ENCODE measurements at regions not wholly inside any gene's neighbourhood (a gene's known extent, or its start where the extent isn't known, plus 50 kb on each side); places are given as distances from the start of the nearest gene placed in this dataset.
"Not testable (repeated sequence)": the region's sequence is repeated elsewhere in the genome, so short reads cannot be mapped to it uniquely, and the experiment has no call there.

DNA sequence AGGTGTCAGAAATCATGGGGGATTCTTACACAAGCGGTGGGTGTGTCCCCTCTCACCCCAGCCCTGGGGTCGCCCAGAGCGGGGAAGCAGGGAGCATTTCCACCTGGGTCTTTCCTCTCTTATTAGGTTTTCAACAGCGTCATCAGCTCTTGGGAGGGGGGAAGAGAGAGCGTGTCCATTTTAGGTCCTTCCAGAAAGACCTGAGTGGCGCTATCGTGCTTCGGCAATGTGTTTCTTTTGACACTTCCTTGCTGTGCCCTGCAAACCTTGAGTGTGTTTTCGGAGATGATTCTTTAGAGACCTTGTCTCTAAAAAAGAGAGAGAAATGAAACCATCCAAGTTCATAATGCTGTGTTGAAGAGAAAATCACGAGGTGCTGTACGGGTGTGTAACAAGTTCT lies 86.9 kb upstream of the PITRM1 start:
- H3K9me3 Mint-ChIP-seq = no peaks in the 10 kb centered on the region
- H3K36me3 Mint-ChIP-seq (ENCODE audit: low read depth) = no peaks in the 10 kb centered on the region
- peaks cover 39% of the 10 kb centered on the region for H3K27me3 Mint-ChIP-seq
- no peak overlapping the region for H3K4me3 Mint-ChIP-seq
- DNase-seq = no peak
- no peak overlapping the region for H3K27ac Mint-ChIP-seq
- intact Hi-C loops (cut with micrococcal nuclease) = no loop called here
- peaks cover 2% of the 10 kb centered on the region for H3K4me1 Mint-ChIP-seq

DNA sequence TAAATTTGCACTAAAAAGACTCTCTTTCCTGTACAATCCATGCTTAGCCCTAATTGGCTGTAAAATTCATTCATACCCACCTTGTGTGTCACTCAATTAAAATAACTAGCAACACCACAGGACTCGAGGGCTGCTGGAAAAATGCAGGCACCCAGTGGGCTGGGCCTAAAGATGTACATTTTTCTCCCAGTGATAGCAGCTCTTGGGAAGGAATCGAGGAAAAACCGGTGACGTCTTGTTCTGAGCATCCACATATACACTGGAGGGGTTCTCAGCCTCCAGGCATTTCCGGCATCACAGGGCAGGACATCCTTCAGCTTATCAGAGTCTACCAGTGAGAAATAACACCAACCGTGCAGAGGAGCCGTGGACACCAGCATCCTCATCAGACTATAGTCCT lies 85.8 kb upstream of the PITRM1 start:
- no peaks in the 10 kb centered on the region for H3K36me3 Mint-ChIP-seq (ENCODE audit: low read depth)
- intact Hi-C loops (cut with micrococcal nuclease) = no loop called here
- no peaks in the 10 kb centered on the region for H3K4me1 Mint-ChIP-seq
- H3K27me3 Mint-ChIP-seq = peaks cover 43% of the 10 kb centered on the region
- no peak overlapping the region for H3K27ac Mint-ChIP-seq
- H3K4me3 Mint-ChIP-seq = no peak overlapping the region
- H3K9me3 Mint-ChIP-seq = no peaks in the 10 kb centered on the region
- DNase-seq = no peak

DNA sequence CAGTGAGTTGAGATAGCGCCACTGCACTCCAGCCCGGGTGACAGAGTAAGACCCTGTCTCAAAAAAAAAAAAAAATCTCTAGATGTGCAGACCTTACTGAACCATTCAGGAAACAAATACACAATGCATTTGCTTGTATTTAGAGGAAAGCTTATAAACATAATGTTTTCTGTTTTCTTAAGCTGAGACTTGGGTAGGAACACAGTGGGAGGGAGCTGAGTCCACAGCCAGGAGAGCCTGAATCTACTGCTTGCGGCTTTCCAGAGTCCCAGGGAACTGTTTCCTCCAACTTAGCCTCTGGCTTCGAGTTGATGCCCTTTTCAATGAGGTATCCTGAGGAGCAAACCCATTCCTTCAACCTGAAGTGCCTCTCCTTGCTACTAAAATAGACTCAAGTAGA lies 83.0 kb upstream of the PITRM1 start:
- H3K4me1 Mint-ChIP-seq = peaks cover 5% of the 10 kb centered on the region
- H3K36me3 Mint-ChIP-seq (ENCODE audit: low read depth) = no peaks in the 10 kb centered on the region
- intact Hi-C loops (cut with micrococcal nuclease) = no loop called here
- peaks cover 41% of the 10 kb centered on the region for H3K27me3 Mint-ChIP-seq
- no peaks in the 10 kb centered on the region for H3K9me3 Mint-ChIP-seq
- H3K4me3 Mint-ChIP-seq = no peak overlapping the region
- DNase-seq = no peak
- no peak overlapping the region for H3K27ac Mint-ChIP-seq

DNA sequence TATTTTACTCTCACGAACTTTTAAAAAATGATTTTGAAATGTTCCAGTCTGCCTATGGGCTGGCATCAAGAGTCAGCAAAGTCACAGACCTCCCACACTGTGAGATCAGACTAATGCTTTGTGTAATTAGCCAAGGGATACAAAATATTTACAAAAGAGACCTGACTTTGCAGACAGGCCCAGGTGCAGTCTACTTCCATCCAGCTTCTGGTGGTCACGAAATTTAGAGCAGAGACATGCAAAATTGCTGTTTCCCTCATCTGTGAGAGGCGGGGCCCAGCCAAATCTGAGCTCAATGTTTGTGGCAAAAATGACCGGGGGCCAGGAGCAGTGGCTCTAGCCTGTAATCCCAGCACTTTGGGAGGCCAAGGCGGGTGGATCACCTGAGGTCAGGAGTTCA lies 82.5 kb upstream of the PITRM1 start:
- H3K4me1 Mint-ChIP-seq = peaks cover 5% of the 10 kb centered on the region
- intact Hi-C loops (cut with micrococcal nuclease) = no loop called here
- H3K27ac Mint-ChIP-seq = no peak overlapping the region
- no peaks in the 10 kb centered on the region for H3K9me3 Mint-ChIP-seq
- no peak for DNase-seq
- peaks cover 44% of the 10 kb centered on the region for H3K27me3 Mint-ChIP-seq
- no peaks in the 10 kb centered on the region for H3K36me3 Mint-ChIP-seq (ENCODE audit: low read depth)
- H3K4me3 Mint-ChIP-seq = no peak overlapping the region

DNA sequence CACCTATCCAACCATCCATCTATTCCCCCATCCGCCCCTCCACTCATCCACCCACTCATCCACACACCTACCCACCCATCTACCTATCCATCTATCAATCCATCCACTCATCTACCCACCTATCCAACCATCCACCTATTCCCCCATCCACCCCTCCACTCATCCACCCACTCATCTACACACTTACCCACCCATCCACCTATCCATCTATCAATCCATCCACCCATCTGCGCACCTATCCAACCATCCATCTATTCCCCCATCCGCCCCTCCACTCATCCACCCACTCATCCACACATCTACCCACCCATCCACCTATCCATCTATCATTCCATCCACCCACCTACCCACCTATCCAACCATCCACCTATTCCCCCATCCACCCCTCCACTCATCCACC lies 81.4 kb upstream of the PITRM1 start:
- peaks cover 53% of the 10 kb centered on the region for H3K27me3 Mint-ChIP-seq
- intact Hi-C loops (cut with micrococcal nuclease); H3K4me3 Mint-ChIP-seq: not testable (repeated sequence)

DNA sequence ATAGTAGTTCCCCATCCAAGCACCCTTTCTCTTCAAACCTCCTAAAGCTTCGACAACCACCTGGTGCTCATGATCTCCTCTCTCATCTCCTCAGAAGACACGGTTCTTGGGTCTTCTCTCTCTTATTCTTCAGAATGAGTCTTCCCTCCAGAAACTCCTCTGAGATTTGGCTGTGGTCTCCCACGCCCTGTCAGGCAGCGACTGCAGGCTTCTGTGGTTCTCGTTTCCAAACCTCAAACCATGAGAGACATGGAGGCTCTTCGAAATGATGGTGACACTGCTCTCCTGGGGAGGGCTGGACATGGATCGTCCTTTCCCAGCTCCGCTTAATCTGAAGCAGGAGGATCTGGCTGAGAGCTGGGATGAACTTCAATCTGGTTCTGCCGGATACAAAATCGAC lies 78.6 kb upstream of the PITRM1 start:
- Mint-ChIP-seq H3K27ac (no peak overlapping the region), H3K4me3 (no peak overlapping the region), H3K4me1 (peaks cover 8% of the 10 kb centered on the region), H3K36me3 (ENCODE audit: low read depth) (no peaks in the 10 kb centered on the region), H3K27me3 (peaks cover 53% of the 10 kb centered on the region), H3K9me3 (no peaks in the 10 kb centered on the region)
- DNase-seq = no peak
- intact Hi-C loops (cut with micrococcal nuclease) = no loop called here

More for the DNA sequence above, 81.4 kb upstream of the PITRM1 start:
- H3K27ac Mint-ChIP-seq; DNase-seq; H3K4me1 Mint-ChIP-seq; H3K9me3 Mint-ChIP-seq; H3K36me3 Mint-ChIP-seq (ENCODE audit: low read depth): not testable (repeated sequence)

DNA sequence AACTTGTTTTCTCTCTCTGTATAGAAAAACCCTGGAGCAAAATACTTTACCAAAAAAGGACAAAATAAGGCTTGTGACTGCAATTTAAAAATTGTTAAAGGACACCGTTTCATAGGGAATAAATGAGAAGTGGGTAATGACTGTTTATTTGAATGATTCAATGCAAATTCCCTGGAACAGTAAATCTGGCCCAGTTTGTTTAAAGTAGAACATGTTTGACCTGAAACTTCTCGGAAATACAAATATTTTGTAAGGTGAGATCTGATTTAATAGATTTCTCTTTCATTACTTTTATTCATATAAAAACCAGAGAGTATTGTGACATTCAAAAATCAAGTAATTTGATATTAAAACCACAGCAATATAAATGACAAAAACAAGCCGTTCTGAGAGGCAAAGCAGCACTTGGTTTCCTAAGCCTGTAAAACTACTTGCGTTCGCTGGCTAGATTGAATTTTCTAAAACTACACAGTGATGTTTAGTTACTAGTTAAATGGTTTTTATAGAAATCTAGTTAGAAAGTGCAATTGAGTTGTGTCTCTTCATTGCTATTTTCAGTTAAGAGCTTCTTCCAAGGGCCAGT lies 76.8 kb upstream of the PITRM1 start:
- intact Hi-C loops (cut with micrococcal nuclease) = no loop called here
- no peaks in the 10 kb centered on the region for H3K36me3 Mint-ChIP-seq (ENCODE audit: low read depth)
- no peak for DNase-seq
- no peak overlapping the region for H3K4me3 Mint-ChIP-seq
- H3K27ac Mint-ChIP-seq = no peak overlapping the region
- peaks cover 57% of the 10 kb centered on the region for H3K27me3 Mint-ChIP-seq
- no peaks in the 10 kb centered on the region for H3K9me3 Mint-ChIP-seq
- peaks cover 8% of the 10 kb centered on the region for H3K4me1 Mint-ChIP-seq

DNA sequence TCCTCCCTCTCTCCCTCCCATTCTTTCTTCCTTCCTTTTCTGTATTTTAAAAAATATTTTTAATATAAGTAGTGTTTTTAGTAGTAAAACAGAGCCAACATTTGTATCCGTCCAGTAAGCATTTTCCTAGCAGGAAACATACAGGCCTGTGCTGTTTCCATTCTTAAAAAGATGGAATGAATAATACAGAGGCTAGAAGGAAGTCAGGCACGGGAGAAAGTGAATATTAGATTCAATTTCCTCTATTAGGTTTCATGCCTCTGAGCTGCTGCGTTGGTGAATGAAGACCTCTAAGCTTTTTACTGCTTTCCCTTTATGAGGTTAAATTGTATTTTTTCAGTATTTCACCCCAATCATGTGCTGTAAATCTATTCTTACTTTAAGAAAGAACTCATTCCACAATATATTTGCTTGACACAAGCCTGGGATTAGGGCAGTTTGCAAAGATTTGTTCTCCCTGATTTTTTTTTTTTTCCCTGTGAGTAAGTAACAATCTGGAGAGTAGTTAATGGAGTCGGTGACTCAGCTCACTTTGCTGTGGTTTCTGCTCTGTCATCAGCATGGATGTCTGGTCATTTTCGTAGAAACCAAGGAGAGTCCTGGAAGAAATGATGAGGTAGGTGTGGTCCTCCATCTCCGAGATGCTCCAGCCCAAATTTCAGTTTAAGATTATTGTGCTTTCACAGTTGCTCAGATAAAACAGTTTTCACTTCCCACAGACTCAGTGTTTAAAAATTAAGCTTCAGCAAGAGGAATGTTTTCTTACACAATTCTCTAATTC lies 76.1 kb upstream of the PITRM1 start:
- intact Hi-C loops (cut with micrococcal nuclease) = no loop called here
- no peak overlapping the region for H3K27ac Mint-ChIP-seq
- peaks cover 55% of the 10 kb centered on the region for H3K27me3 Mint-ChIP-seq
- no peak for DNase-seq
- H3K9me3 Mint-ChIP-seq = no peaks in the 10 kb centered on the region
- no peaks in the 10 kb centered on the region for H3K36me3 Mint-ChIP-seq (ENCODE audit: low read depth)
- peaks cover 8% of the 10 kb centered on the region for H3K4me1 Mint-ChIP-seq
- no peak overlapping the region for H3K4me3 Mint-ChIP-seq

DNA sequence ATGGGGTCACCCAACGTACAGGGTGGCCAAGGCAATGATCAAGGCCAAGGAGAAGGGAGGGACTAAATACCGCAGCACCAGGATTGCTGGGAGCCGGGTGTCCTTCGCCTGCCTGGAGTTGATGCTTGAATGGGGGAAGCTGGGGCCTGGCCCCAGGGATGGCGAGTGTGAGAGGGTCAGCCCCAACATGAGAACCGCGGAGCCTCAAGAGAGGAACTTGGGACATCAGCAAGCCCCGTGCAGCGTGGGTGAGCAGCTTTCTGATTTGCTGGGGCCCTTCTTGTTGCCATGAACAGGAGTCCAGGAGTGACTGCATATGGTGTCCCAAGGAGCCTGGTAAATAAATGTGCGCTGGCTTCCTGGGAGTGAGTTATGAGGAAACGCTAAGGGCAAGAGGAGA lies 72.8 kb upstream of the PITRM1 start:
- H3K4me3 Mint-ChIP-seq = no peak overlapping the region
- DNase-seq = no peak
- H3K27ac Mint-ChIP-seq = no peak overlapping the region
- no peaks in the 10 kb centered on the region for H3K9me3 Mint-ChIP-seq
- intact Hi-C loops (cut with micrococcal nuclease) = no loop called here
- peaks cover 3% of the 10 kb centered on the region for H3K4me1 Mint-ChIP-seq
- H3K36me3 Mint-ChIP-seq (ENCODE audit: low read depth) = no peaks in the 10 kb centered on the region
- H3K27me3 Mint-ChIP-seq = peaks cover 41% of the 10 kb centered on the region

DNA sequence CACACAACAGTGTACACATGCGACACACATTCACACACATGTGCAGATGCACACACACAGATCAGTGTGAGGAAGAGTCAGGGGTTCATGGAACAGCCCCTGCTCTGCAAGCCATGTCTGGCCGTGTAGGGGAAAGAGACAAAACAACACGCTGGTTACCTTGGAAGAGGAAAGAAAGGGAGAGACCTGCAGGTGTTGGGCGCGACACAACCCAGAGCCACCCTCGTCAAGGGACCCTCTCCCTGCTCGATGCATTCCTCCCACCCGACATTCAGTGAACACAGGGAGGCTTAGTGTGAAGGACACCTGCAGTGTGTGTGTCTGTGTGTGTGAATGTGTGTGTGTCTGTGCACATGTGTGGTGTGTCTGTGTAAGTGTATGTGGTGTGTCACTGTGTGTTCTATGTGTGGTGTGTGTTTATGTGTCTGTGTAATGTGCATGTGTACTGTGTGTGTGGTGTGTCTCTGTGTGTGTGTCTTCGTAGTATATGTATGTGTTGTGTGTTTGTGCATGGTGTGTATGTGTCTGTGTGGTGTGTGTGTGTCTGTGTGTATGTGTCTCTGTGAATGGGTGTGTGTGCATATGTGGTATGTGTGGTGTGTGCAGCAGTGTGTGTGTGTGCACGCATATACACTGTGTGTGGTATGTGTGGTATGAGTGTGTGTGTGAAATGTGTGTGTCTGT lies 69.5 kb upstream of the PITRM1 start:
- Mint-ChIP-seq H3K27me3 (peaks cover 45% of the 10 kb centered on the region), H3K4me1 (peaks cover 3% of the 10 kb centered on the region), H3K27ac (no peak overlapping the region), H3K36me3 (ENCODE audit: low read depth) (no peaks in the 10 kb centered on the region), H3K4me3 (no peak overlapping the region), H3K9me3 (no peaks in the 10 kb centered on the region)
- intact Hi-C loops (cut with micrococcal nuclease) = loop anchor here (2.0 kb wide), 1 partner anchor 1415 kb away; no protein-coding TSS in a partner anchor
- no peak for DNase-seq

DNA sequence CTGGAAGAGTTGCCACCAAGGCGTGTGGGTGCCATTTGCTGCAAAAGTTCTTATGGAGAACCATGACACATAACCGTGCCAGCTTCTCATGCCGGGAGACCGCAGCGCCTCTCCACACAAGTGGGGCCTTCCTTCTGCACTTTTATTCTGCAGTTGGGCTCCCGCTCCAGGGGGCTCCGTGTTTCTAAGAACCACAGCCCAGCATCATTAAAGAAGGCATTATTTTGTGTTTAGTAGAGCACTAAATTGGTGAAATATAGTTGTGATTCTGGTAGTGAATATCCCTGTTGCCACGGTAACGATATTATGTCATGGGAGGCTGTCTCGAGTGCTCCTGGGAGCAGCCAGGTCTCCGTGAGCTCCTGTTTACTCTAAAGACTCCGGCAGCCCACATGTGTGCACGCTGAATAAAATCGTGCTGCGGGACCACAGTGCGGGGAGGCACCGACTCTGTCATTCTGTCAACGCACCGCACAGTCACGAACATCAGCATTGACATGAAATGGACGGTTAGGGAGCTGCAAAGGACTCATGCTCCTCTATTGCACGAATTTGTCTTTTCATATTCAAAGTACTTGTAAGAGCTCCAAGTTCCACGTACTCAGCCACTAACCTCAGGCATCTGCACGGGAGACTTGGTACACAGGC lies 68.8 kb upstream of the PITRM1 start:
- Mint-ChIP-seq H3K9me3 (no peaks in the 10 kb centered on the region), H3K27me3 (peaks cover 52% of the 10 kb centered on the region), H3K36me3 (ENCODE audit: low read depth) (no peaks in the 10 kb centered on the region), H3K4me3 (no peak overlapping the region), H3K4me1 (peaks cover 3% of the 10 kb centered on the region), H3K27ac (no peak overlapping the region)
- DNase-seq = no peak
- intact Hi-C loops (cut with micrococcal nuclease) = loop anchor here (2.0 kb wide), 1 partner anchor 1415 kb away; no protein-coding TSS in a partner anchor

DNA sequence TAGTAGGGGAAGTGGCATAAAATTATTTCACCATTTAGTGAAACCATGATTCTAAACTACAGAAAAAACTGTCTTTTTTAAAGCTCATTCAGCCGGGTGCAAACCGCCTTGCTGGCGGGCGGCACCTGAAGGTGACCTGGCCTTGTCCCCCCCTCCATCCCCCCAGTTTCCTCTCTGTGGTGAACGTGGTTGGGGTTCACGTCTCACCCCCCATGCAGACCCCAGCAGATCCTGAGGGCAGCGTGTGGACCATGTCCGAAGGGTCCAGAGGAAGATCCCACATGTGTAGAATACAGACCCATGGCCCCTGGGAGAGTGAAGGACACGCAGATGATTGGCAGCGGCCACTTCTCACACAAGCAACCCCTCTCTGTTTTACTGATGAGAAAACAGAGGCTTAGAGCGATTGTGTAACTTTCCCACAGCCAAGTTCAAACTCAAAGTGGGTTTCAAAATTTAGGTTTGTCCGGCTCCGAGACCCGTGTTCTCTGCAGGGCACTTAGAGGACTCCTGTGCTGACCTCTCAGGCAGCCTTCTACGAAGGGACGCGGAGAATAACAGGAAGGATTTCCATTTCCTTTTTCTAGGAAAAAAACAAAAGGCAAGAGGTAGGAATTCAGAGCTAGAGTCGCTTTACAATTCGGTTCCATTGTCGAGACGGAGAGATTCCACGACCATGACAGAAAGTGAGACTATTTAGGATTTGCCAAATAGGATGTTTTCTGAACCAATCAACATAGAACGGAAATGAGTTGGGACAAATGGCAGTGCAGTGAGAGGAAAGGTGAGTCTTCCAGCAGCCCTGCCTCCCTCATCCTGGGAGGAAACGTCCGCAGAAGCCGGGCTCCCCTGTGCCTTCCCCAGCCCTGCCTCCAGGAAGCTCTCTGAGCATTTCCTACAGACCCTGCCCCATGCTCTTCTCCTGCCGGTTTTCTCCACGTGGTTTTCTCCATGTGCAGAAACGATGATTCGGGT lies 67.6 kb upstream of the PITRM1 start:
- Mint-ChIP-seq H3K4me3 (peak overlapping the region; percentile 32), H3K27ac (no peak overlapping the region)

More for the DNA sequence above, 67.6 kb upstream of the PITRM1 start:
- DNase-seq = no peak
- intact Hi-C loops (cut with micrococcal nuclease) = loop anchor here (2.0 to 5.0 kb wide), 3 partner anchors 537 to 1527 kb away; no protein-coding TSS in a partner anchor
- H3K9me3 Mint-ChIP-seq = no peaks in the 10 kb centered on the region
- peaks cover 3% of the 10 kb centered on the region for H3K4me1 Mint-ChIP-seq
- H3K36me3 Mint-ChIP-seq (ENCODE audit: low read depth) = no peaks in the 10 kb centered on the region
- H3K27me3 Mint-ChIP-seq = peaks cover 55% of the 10 kb centered on the region

All from activated CD4-positive, alpha-beta T cell treated with anti-CD3 and anti-CD28 coated beads, Interleukin-2, amount 10 ng/mL, durations not matched to agents 24 days and 14 days (primary cell).